ENCODE measurements at regions not wholly inside any gene's neighbourhood (a gene's known extent, or its start where the extent isn't known, plus 50 kb on each side); places are given as distances from the start of the nearest gene placed in this dataset.

- Histone ChIP-seq H3K36me3 (no peaks in the 10 kb centered on the region), H3K9me3 (replicated peaks) (no peaks in the 10 kb centered on the region), H3K27me3 (ENCODE audit: low read depth) (no peaks in the 10 kb centered on the region), H3K4me3 (no peak overlapping the region), H3K4me1 (no peaks in the 10 kb centered on the region), H3K27ac (replicated peaks) (no peak overlapping the region)
- no peak for DNase-seq
- TF ChIP-seq, protein P1, sequence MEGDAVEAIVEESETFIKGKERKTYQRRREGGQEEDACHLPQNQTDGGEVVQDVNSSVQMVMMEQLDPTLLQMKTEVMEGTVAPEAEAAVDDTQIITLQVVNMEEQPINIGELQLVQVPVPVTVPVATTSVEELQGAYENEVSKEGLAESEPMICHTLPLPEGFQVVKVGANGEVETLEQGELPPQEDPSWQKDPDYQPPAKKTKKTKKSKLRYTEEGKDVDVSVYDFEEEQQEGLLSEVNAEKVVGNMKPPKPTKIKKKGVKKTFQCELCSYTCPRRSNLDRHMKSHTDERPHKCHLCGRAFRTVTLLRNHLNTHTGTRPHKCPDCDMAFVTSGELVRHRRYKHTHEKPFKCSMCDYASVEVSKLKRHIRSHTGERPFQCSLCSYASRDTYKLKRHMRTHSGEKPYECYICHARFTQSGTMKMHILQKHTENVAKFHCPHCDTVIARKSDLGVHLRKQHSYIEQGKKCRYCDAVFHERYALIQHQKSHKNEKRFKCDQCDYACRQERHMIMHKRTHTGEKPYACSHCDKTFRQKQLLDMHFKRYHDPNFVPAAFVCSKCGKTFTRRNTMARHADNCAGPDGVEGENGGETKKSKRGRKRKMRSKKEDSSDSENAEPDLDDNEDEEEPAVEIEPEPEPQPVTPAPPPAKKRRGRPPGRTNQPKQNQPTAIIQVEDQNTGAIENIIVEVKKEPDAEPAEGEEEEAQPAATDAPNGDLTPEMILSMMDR (IDR thresholded peaks at IDR 0.05; ENCODE audit: borderline replicate concordance): no peak
- intact Hi-C loops (cut with micrococcal nuclease): no loop called here
Measured at GRCh38 chr13:76643596-76643995, 242.6 kb downstream of the KCTD12 start.

DNA sequence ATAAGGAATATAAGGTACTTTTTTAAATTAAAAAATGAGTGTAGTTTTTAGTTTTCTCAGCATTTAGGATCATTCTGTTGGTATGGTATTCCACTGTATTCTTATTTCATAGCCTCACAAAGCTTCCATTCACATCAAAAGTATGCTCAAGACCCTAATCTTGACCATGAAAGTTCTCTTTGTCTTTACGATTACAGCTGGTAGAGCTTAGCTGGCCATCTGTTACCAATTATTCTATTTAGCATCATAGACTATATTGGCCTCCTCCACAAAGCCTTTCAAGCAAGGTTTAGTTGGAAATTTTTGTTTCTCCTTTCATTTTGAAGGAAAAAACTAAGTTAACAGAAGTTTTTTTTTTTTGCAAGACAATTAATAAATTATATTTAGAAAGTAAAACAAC, 245.1 kb downstream of the KCTD12 start:
- Histone ChIP-seq H3K9me3 (replicated peaks) (no peaks in the 10 kb centered on the region), H3K4me1 (peaks cover 21% of the 10 kb centered on the region), H3K27me3 (ENCODE audit: low read depth) (no peaks in the 10 kb centered on the region), H3K27ac (replicated peaks) (peak overlapping the region; percentile 34), H3K36me3 (no peaks in the 10 kb centered on the region), H3K4me3 (no peak overlapping the region)
- intact Hi-C loops (cut with micrococcal nuclease): no loop called here
- TF ChIP-seq, protein P1 (IDR thresholded peaks at IDR 0.05; ENCODE audit: borderline replicate concordance): no peak
- DNase-seq: no peak

GRCh38 chr13:76638882-76639281, 247.3 kb downstream of the KCTD12 start:
- Histone ChIP-seq H3K36me3 (no peaks in the 10 kb centered on the region), H3K4me3 (no peak overlapping the region), H3K27ac (replicated peaks) (no peak overlapping the region), H3K4me1 (peaks cover 30% of the 10 kb centered on the region), H3K27me3 (ENCODE audit: low read depth) (no peaks in the 10 kb centered on the region), H3K9me3 (replicated peaks) (no peaks in the 10 kb centered on the region)
- DNase-seq: no peak
- intact Hi-C loops (cut with micrococcal nuclease): no loop called here
- TF ChIP-seq, protein P1 (IDR thresholded peaks at IDR 0.05; ENCODE audit: borderline replicate concordance): no peak

- TF ChIP-seq, protein P1 (IDR thresholded peaks at IDR 0.05; ENCODE audit: borderline replicate concordance): no peak
- Histone ChIP-seq H3K27ac (replicated peaks) (peak overlapping the region; percentile 40), H3K9me3 (replicated peaks) (no peaks in the 10 kb centered on the region), H3K4me1 (peaks cover 30% of the 10 kb centered on the region), H3K36me3 (no peaks in the 10 kb centered on the region), H3K27me3 (ENCODE audit: low read depth) (no peaks in the 10 kb centered on the region), H3K4me3 (no peak overlapping the region)
- no peak for DNase-seq
- intact Hi-C loops (cut with micrococcal nuclease): no loop called here
Measured at GRCh38 chr13:76638181-76638580, 248.0 kb downstream of the KCTD12 start.

DNA sequence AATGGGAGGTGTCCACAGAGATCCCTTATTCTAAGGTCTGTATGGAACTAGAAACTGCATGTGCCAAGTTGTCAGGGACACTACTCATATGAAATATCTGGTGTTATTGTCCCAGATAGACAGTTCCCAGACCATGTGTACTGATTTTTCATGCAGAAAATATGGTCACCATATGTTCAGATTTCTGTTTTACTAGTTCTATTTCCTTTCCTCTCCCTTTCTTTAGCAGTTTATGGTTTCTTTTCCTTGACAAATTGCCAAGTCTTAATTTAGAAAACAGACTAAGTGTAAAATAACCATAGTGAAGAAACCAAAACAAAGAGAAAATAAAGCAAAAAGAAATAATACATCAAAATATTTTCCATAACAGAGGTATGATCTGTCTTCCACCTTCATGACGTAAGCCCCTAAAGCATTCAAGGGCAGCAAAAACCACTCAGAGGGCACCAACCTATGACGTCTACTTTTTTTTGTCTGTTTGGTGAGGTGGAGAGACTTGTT, 248.5 kb downstream of the KCTD12 start:
- no peaks in the 10 kb centered on the region for H3K36me3 ChIP-seq
- peak overlapping the region; percentile 40 for H3K27ac ChIP-seq (replicated peaks)
- H3K9me3 ChIP-seq (replicated peaks): no peaks in the 10 kb centered on the region
- peaks cover 30% of the 10 kb centered on the region for H3K4me1 ChIP-seq
- H3K27me3 ChIP-seq (ENCODE audit: low read depth): no peaks in the 10 kb centered on the region
- intact Hi-C loops (cut with micrococcal nuclease): no loop called here
- H3K4me3 ChIP-seq: no peak overlapping the region
- TF ChIP-seq, protein P1 (IDR thresholded peaks at IDR 0.05; ENCODE audit: borderline replicate concordance): no peak
- no peak for DNase-seq

All from left ventricle myocardium inferior (tissue), 1 donor.